HEK293 (cell line): ENCODE measurements at regions not wholly inside any gene's neighbourhood (a gene's known extent, or its start where the extent isn't known, plus 50 kb on each side); places are given as distances from the start of the nearest gene placed in this dataset.

ENCODE experiments used
- CTCF ChIP-seq: fragments of 450-650 bp; formaldehyde crosslinking; IDR thresholded peaks from 2 replicates; pipeline ENCODE4 v1.5.1; 2016; ENCODE audit warnings: missing biosample characterization, missing genetic modification characterization
- REST ChIP-seq: fragments of 450-650 bp; formaldehyde crosslinking; IDR thresholded peaks from 2 replicates; pipeline ENCODE4 v1.5.1; 2016; ENCODE audit warnings: missing biosample characterization, missing genetic modification characterization
- TCF7L2 ChIP-seq: IDR thresholded peaks from 2 replicates; pipeline ENCODE4 v1.6.1; 2011; ENCODE audit warnings: low read depth, mild to moderate bottlenecking, inconsistent platforms, low read length, moderate library complexity, borderline replicate concordance
- ZNF121 ChIP-seq: fragments of 450-650 bp; formaldehyde crosslinking; IDR thresholded peaks from 2 replicates; pipeline ENCODE4 v1.5.1; 2016; ENCODE audit warnings: missing biosample characterization, missing genetic modification characterization
- ZNF843 ChIP-seq: fragments of 450-650 bp; formaldehyde crosslinking; IDR thresholded peaks from 2 replicates; pipeline ENCODE4 v1.5.1; 2016; ENCODE audit warnings: missing biosample characterization, missing genetic modification characterization
- ZSCAN18 ChIP-seq: fragments of 450-650 bp; formaldehyde crosslinking; IDR thresholded peaks from 2 replicates; pipeline ENCODE4 v1.5.1; 2016; ENCODE audit warnings: missing biosample characterization, missing genetic modification characterization
- TF ChIP-seq, protein P1 (sequence below): fragments of 450-650 bp; formaldehyde crosslinking; IDR thresholded peaks from 2 replicates; pipeline ENCODE4 v1.5.1; 2016; ENCODE audit warnings: missing biosample characterization, missing genetic modification characterization
- TF ChIP-seq, protein P2 (sequence below): fragments of 450-650 bp; formaldehyde crosslinking; IDR thresholded peaks from 2 replicates; pipeline ENCODE4 v1.5.1; 2017; ENCODE audit warnings: missing biosample characterization, missing genetic modification characterization

DNA sequence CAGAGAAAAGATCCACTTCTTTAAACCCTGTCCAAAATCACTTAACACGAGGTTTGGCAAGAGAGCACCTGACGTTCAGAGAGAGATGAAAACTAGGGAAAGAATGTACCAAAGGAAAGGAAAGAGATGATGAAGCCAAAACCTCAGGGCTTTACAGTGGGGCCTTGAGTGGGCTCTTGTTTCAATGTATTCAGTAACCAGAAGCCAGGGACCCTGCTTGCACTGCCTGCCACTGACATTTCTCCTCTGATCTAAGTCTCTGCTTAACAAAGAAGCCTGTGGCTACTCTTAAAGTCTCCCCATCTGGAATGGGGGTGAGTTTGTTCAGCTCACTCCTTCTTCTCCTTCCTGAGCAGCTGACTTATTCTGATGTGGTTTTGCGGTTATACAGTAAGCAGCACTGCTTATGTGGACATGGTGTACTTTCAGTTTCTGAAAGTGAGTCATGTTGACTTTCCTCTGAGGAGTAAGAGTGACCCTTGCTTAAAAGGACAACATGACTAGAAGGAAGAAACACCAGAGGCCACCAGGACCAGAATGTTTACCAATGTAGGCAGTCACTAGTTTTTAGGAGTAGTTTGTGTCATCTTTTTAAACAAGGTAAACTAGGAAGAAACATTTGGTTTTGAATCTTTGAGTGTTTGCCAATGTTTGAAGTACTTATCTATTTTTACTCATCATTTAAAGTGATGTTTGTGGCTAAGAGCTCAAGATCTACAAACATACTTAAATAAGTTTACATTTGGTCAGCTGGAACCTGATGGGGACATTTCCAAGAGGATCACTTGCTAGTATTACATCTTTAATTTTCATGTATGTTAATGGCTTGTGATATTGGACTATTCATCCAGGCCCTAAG lies 87.4 kb downstream of the FASLG start:
- TF ChIP-seq ZSCAN18 (tag by site-specific recombination) (no peak), CTCF (tag by site-specific recombination) (no peak), ZNF843 (tag by site-specific recombination) (no peak), TCF7L2 (no peak), ZNF121 (tag by site-specific recombination) (no peak), REST (tag by site-specific recombination) (no peak)
- TF ChIP-seq, protein P1, sequence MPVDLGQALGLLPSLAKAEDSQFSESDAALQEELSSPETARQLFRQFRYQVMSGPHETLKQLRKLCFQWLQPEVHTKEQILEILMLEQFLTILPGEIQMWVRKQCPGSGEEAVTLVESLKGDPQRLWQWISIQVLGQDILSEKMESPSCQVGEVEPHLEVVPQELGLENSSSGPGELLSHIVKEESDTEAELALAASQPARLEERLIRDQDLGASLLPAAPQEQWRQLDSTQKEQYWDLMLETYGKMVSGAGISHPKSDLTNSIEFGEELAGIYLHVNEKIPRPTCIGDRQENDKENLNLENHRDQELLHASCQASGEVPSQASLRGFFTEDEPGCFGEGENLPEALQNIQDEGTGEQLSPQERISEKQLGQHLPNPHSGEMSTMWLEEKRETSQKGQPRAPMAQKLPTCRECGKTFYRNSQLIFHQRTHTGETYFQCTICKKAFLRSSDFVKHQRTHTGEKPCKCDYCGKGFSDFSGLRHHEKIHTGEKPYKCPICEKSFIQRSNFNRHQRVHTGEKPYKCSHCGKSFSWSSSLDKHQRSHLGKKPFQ (tag by site-specific recombination), result no peak
- TF ChIP-seq, protein P2, sequence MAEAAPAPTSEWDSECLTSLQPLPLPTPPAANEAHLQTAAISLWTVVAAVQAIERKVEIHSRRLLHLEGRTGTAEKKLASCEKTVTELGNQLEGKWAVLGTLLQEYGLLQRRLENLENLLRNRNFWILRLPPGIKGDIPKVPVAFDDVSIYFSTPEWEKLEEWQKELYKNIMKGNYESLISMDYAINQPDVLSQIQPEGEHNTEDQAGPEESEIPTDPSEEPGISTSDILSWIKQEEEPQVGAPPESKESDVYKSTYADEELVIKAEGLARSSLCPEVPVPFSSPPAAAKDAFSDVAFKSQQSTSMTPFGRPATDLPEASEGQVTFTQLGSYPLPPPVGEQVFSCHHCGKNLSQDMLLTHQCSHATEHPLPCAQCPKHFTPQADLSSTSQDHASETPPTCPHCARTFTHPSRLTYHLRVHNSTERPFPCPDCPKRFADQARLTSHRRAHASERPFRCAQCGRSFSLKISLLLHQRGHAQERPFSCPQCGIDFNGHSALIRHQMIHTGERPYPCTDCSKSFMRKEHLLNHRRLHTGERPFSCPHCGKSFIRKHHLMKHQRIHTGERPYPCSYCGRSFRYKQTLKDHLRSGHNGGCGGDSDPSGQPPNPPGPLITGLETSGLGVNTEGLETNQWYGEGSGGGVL (tag by site-specific recombination), result no peak
